Vagina (tissue), 2 donors: ENCODE measurements at regions not wholly inside any gene's neighbourhood (a gene's known extent, or its start where the extent isn't known, plus 50 kb on each side); places are given as distances from the start of the nearest gene placed in this dataset.

ENCODE experiments used
- CTCF ChIP-seq, 3 experiments: fragments of 450-650 bp in 2 of 3; fragments of 200-600 bp in 1 of 3; sonication (generic) in 1 of 3; IDR thresholded peaks; one replicate each; pipeline ENCODE4 v1.5.1; 2017 to 2019; ENCODE audit warnings: antibody characterized with exemption in 3 of 3, mild to moderate bottlenecking in 2 of 3, moderate library complexity in 2 of 3
- POLR2A ChIP-seq, 2 donors: fragments of 450-650 bp; IDR thresholded peaks; one replicate each; pipeline ENCODE4 v1.6.1; 2017; ENCODE audit warnings: antibody characterized with exemption in 2 of 2, mild to moderate bottlenecking in 2 of 2, moderate library complexity in 2 of 2

- TF ChIP-seq CTCF (IDR thresholded peaks at IDR 0.05) (no peak), POLR2A (IDR thresholded peaks at IDR 0.05) (no peak)
Measured at GRCh38 chr10:64142395-64142794, 621.2 kb downstream of the REEP3 start.
